ENCODE measurements at regions not wholly inside any gene's neighbourhood (a gene's known extent, or its start where the extent isn't known, plus 50 kb on each side); places are given as distances from the start of the nearest gene placed in this dataset.

GRCh38 chr3:152609891-152610290 is 225.0 kb upstream of the P2RY1 start (continued):
- TF ChIP-seq SMC3 (IDR thresholded peaks at IDR 0.05), result no peak
- TF ChIP-seq KDM1A (IDR thresholded peaks at IDR 0.05; ENCODE audit: low read depth), result no peak
- TF ChIP-seq MAZ (IDR thresholded peaks at IDR 0.05; ENCODE audit: borderline replicate concordance, low read depth, low read length), result no peak
- no peak for TF ChIP-seq ELK1 (IDR thresholded peaks at IDR 0.05; ENCODE audit: low read depth, low read length)
- no peak for TF ChIP-seq EHF (CRISPR knock-in tag; IDR thresholded peaks at IDR 0.05)
- TF ChIP-seq NR3C1 (IDR thresholded peaks at IDR 0.05), result no peak

- no peak for TF ChIP-seq JUNB (IDR thresholded peaks at IDR 0.05)
- no peak for TF ChIP-seq KDM1A (IDR thresholded peaks at IDR 0.05; ENCODE audit: low read depth)
- no peak for TF ChIP-seq FOSL2 (IDR thresholded peaks at IDR 0.05)
- no peak for TF ChIP-seq FOSL2 (CRISPR knock-in tag; IDR thresholded peaks at IDR 0.05)
- no peak for TF ChIP-seq EHMT2 (IDR thresholded peaks at IDR 0.05; ENCODE audit: low read depth)
- TF ChIP-seq MAX (IDR thresholded peaks at IDR 0.05), result no peak
- TF ChIP-seq NR3C1 (IDR thresholded peaks at IDR 0.05), result no peak
- TF ChIP-seq HMGXB4 (CRISPR knock-in tag; IDR thresholded peaks at IDR 0.05; ENCODE audit: borderline replicate concordance), result no peak
- TF ChIP-seq SMC3 (IDR thresholded peaks at IDR 0.05), result no peak
- TF ChIP-seq MAFK (IDR thresholded peaks at IDR 0.05; ENCODE audit: partially characterized antibody), result no peak
- TF ChIP-seq GATA3 (IDR thresholded peaks at IDR 0.05; ENCODE audit: borderline replicate concordance), result no peak
- CTCF ChIA-PET, result interaction anchor here (1.7 kb wide), 1 partner anchor 12 kb away, joined by 3 read pairs; no protein-coding TSS in a partner anchor
Observed at GRCh38 chr3:152610622-152611021, 224.3 kb upstream of the P2RY1 start.

GRCh38 chr3:152611905-152612304 is 223.0 kb upstream of the P2RY1 start:
- POLR2A ChIA-PET, result no interaction called here
- FAIRE-seq, result no peak
- Histone ChIP-seq H3K4me2 (no peak overlapping the region), H3K9me3 (no peaks in the 10 kb centered on the region), H3K4me1 (no peaks in the 10 kb centered on the region), H3K4me3 (no peak overlapping the region), H3K27ac (no peak overlapping the region)
- DNase-seq (ENCODE audit: low read depth in 1 of 2, low spot score in 1 of 2), result no peak
- no peak for ATAC-seq
- TF ChIP-seq CHD2 (IDR thresholded peaks at IDR 0.05; ENCODE audit: low read length, partially characterized antibody) (no peak), ESRRA (IDR thresholded peaks at IDR 0.05; ENCODE audit: borderline replicate concordance, low read length) (no peak), EP300 (IDR thresholded peaks at IDR 0.05) (no peak), SREBF2 (IDR thresholded peaks at IDR 0.05) (no peak), ZFP36 (IDR thresholded peaks at IDR 0.05; ENCODE audit: borderline replicate concordance, partially characterized antibody) (no peak), KDM1A (IDR thresholded peaks at IDR 0.05; ENCODE audit: low read depth) (no peak), NR3C1 (IDR thresholded peaks at IDR 0.05) (no peak), HDAC2 (IDR thresholded peaks at IDR 0.05) (no peak), HOXB13 (CRISPR knock-in tag; IDR thresholded peaks at IDR 0.05; ENCODE audit: low read depth) (no peak), BCL3 (IDR thresholded peaks at IDR 0.05) (no peak), BHLHE40 (IDR thresholded peaks at IDR 0.05; ENCODE audit: low read depth, low read length) (no peak), POLR2A (IDR thresholded peaks at IDR 0.05; ENCODE audit: low read length) (no peak), ZSCAN20 (CRISPR knock-in tag; IDR thresholded peaks at IDR 0.05) (no peak), RAD21 (conservative IDR thresholded peaks at IDR 0.05 in 1 of 2, IDR thresholded peaks at IDR 0.05 in 1 of 2) (no peak)
- CTCF ChIA-PET, result no interaction called here

More at GRCh38 chr3:152610622-152611021, 224.3 kb upstream of the P2RY1 start:
- H3K9me3 ChIP-seq, result no peaks in the 10 kb centered on the region
- POLR2A ChIA-PET, result no interaction called here
- WGBS (ENCODE audit: missing lambda C conversion rate), result 58% methylated on average over 6 of the region's 6 CpGs
- no peak overlapping the region for H3K4me3 ChIP-seq
- no peak overlapping the region for H3K27ac ChIP-seq
- H3K4me1 ChIP-seq, result no peaks in the 10 kb centered on the region
- ATAC-seq (no peak), FAIRE-seq (no peak), DNase-seq (ENCODE audit: low read depth in 1 of 2, low spot score in 1 of 2) (no peak)
- H3K4me2 ChIP-seq, result no peak overlapping the region

Data from A549 (cell line).